ENCODE measurements at regions not wholly inside any gene's neighbourhood (a gene's known extent, or its start where the extent isn't known, plus 50 kb on each side); places are given as distances from the start of the nearest gene placed in this dataset.

- Histone ChIP-seq H3K4me2 (no peak overlapping the region), H3K79me2 (replicated peaks; ENCODE audit: insufficient read depth) (no peaks in the 10 kb centered on the region), H4K20me1 (replicated peaks; ENCODE audit: insufficient read depth) (no peaks in the 10 kb centered on the region), H2AFZ (no peak overlapping the region), H3K27ac (ENCODE audit: low read depth) (no peak overlapping the region), H3K27me3 (ENCODE audit: insufficient read depth) (no peaks in the 10 kb centered on the region), H3K9me2 (ENCODE audit: insufficient read depth) (no peaks in the 10 kb centered on the region; the same call in 1 of the 2 replicates), H3F3A (replicated peaks; ENCODE audit: low read depth) (no peaks in the 10 kb centered on the region), H3K36me3 (ENCODE audit: insufficient read depth) (no peaks in the 10 kb centered on the region), H3K4me1 (ENCODE audit: insufficient read depth) (no peaks in the 10 kb centered on the region), H3K4me3 (no peak overlapping the region)
- no peak for TF ChIP-seq STAT1 (IDR thresholded peaks at IDR 0.05; ENCODE audit: unreplicated experiment)
- TF ChIP-seq ZNF331 (CRISPR knock-in tag; IDR thresholded peaks at IDR 0.05; ENCODE audit: low read depth) = no peak
- no peak for TF ChIP-seq NANOG (IDR thresholded peaks at IDR 0.05; ENCODE audit: borderline replicate concordance)
- TF ChIP-seq EZH2phosphoT487 (IDR thresholded peaks at IDR 0.05; ENCODE audit: unreplicated experiment) = no peak
- no peak for TF ChIP-seq ZNF462 (CRISPR knock-in tag; IDR thresholded peaks at IDR 0.05)
- TF ChIP-seq ZNF114 (CRISPR knock-in tag; IDR thresholded peaks at IDR 0.05) = no peak
- TF ChIP-seq POLR2AphosphoS5 (IDR thresholded peaks at IDR 0.05; ENCODE audit: low read depth) = no peak
- no peak for TF ChIP-seq CTCF (conservative IDR thresholded peaks at IDR 0.05; ENCODE audit: low read depth in 2 of 2)
- no peak for TF ChIP-seq EZH2 (IDR thresholded peaks at IDR 0.05; ENCODE audit: low read depth, unreplicated experiment)
- TF ChIP-seq CREB1 (CRISPR knock-in tag; IDR thresholded peaks at IDR 0.05; ENCODE audit: low read depth) = no peak
- no peak for TF ChIP-seq REST (IDR thresholded peaks at IDR 0.05; ENCODE audit: unreplicated experiment)
- no peak for TF ChIP-seq JUNB (IDR thresholded peaks at IDR 0.05; ENCODE audit: unreplicated experiment)
- no peak for TF ChIP-seq ETS1 (IDR thresholded peaks at IDR 0.05)
- Mint-ChIP-seq H3K27ac (no peak overlapping the region), H3K4me1 (no peaks in the 10 kb centered on the region), H3K4me3 (no peak overlapping the region), H3K27me3 (ENCODE audit: insufficient read depth, low read depth, poor library complexity) (no peaks in the 10 kb centered on the region), H3K36me3 (ENCODE audit: low read depth) (no peaks in the 10 kb centered on the region; the same call in 2 of the 3 replicates), H3K9me3 (peaks cover 2% of the 10 kb centered on the region; the same call in 1 of the 3 replicates)
- DNase-seq (ENCODE audit: low spot score) (no peak), ATAC-seq (no peak)
These were observed 431.4 kb downstream of the DIPK2A start for GRCh38 chr3:144403040-144403457.
